ENCODE measurements at regions not wholly inside any gene's neighbourhood (a gene's known extent, or its start where the extent isn't known, plus 50 kb on each side); places are given as distances from the start of the nearest gene placed in this dataset.

GRCh38 chr2:19543663-19544383, 185.4 kb upstream of the OSR1 start:
- no peaks in the 10 kb centered on the region for H3K9me3 ChIP-seq (replicated peaks; ENCODE audit: insufficient read depth, low read length)
- H3K9ac ChIP-seq (ENCODE audit: low read length), result no peak overlapping the region
- TF ChIP-seq EZH2 (optimal IDR thresholded peaks at IDR 0.05; ENCODE audit: low read depth, low read length) (no peak), CTCF (IDR thresholded peaks at IDR 0.05; ENCODE audit: low read length) (no peak), EZH2phosphoT487 (IDR thresholded peaks at IDR 0.05; ENCODE audit: low read length) (no peak)
- no peaks in the 10 kb centered on the region for H3K27me3 ChIP-seq (replicated peaks; ENCODE audit: insufficient read depth, low read length)
- H4K20me1 ChIP-seq (ENCODE audit: insufficient read depth, low read length), result no peaks in the 10 kb centered on the region
- no peaks in the 10 kb centered on the region for H3K79me2 ChIP-seq (ENCODE audit: low read length)
- H2AFZ ChIP-seq (ENCODE audit: low read length), result no peak overlapping the region
- H3K4me3 ChIP-seq (ENCODE audit: low read length), result no peak overlapping the region
- no peaks in the 10 kb centered on the region for H3K36me3 ChIP-seq (replicated peaks; ENCODE audit: insufficient read depth, low read length)
- no peak overlapping the region for H3K4me2 ChIP-seq (ENCODE audit: low read depth, low read length)
- H3K9me2 ChIP-seq (replicated peaks; ENCODE audit: insufficient read depth, low read length), result no peaks in the 10 kb centered on the region
- no peak overlapping the region for H3K27ac ChIP-seq (ENCODE audit: low read length)
- no peak for DNase-seq
- H3K4me1 ChIP-seq (ENCODE audit: low read length), result 0 out of 2 replicates have a peak, but pooled peaks cover 4% of the 10 kb centered on the region
- H3F3A ChIP-seq (ENCODE audit: insufficient read depth, low read length), result peaks cover 6% of the 10 kb centered on the region; the same call in 1 of the 2 replicates

- H3K4me1 ChIP-seq (ENCODE audit: low read length), result 0 out of 2 replicates have a peak, but pooled peaks cover 4% of the 10 kb centered on the region
- H4K20me1 ChIP-seq (ENCODE audit: insufficient read depth, low read length), result no peaks in the 10 kb centered on the region
- no peak overlapping the region for H2AFZ ChIP-seq (ENCODE audit: low read length)
- H3K27me3 ChIP-seq (replicated peaks; ENCODE audit: insufficient read depth, low read length), result no peaks in the 10 kb centered on the region
- no peaks in the 10 kb centered on the region for H3K9me3 ChIP-seq (replicated peaks; ENCODE audit: insufficient read depth, low read length)
- no peaks in the 10 kb centered on the region for H3K79me2 ChIP-seq (ENCODE audit: low read length)
- no peak overlapping the region for H3K9ac ChIP-seq (ENCODE audit: low read length)
- no peak overlapping the region for H3K4me2 ChIP-seq (ENCODE audit: low read depth, low read length)
- H3K4me3 ChIP-seq (ENCODE audit: low read length), result no peak overlapping the region
- no peak for DNase-seq
- peaks cover 6% of the 10 kb centered on the region; the same call in 1 of the 2 replicates for H3F3A ChIP-seq (ENCODE audit: insufficient read depth, low read length)
- no peak overlapping the region for H3K27ac ChIP-seq (ENCODE audit: low read length)
- H3K9me2 ChIP-seq (replicated peaks; ENCODE audit: insufficient read depth, low read length), result no peaks in the 10 kb centered on the region
- H3K36me3 ChIP-seq (replicated peaks; ENCODE audit: insufficient read depth, low read length), result no peaks in the 10 kb centered on the region
- TF ChIP-seq CTCF (IDR thresholded peaks at IDR 0.05; ENCODE audit: low read length) (no peak), EZH2 (optimal IDR thresholded peaks at IDR 0.05; ENCODE audit: low read depth, low read length) (no peak), EZH2phosphoT487 (IDR thresholded peaks at IDR 0.05; ENCODE audit: low read length) (no peak)
These were observed 184.6 kb upstream of the OSR1 start for GRCh38 chr2:19542796-19543662.

GRCh38 chr2:19541884-19542283, 183.5 kb upstream of the OSR1 start:
- H3K27me3 ChIP-seq (replicated peaks; ENCODE audit: insufficient read depth, low read length), result no peaks in the 10 kb centered on the region
- H3K4me2 ChIP-seq (ENCODE audit: low read depth, low read length), result no peak overlapping the region
- no peak for DNase-seq

More at GRCh38 chr2:19541884-19542283, 183.5 kb upstream of the OSR1 start:
- no peak overlapping the region for H3K4me3 ChIP-seq (ENCODE audit: low read length)
- no peak overlapping the region for H2AFZ ChIP-seq (ENCODE audit: low read length)
- H3K9me3 ChIP-seq (replicated peaks; ENCODE audit: insufficient read depth, low read length), result no peaks in the 10 kb centered on the region
- H3F3A ChIP-seq (ENCODE audit: insufficient read depth, low read length), result peaks cover 6% of the 10 kb centered on the region; the same call in 1 of the 2 replicates
- H3K79me2 ChIP-seq (ENCODE audit: low read length), result no peaks in the 10 kb centered on the region
- no peak overlapping the region for H3K27ac ChIP-seq (ENCODE audit: low read length)
- H3K4me1 ChIP-seq (ENCODE audit: low read length), result 0 out of 2 replicates have a peak, but pooled peaks cover 4% of the 10 kb centered on the region
- H3K36me3 ChIP-seq (replicated peaks; ENCODE audit: insufficient read depth, low read length), result no peaks in the 10 kb centered on the region
- H3K9ac ChIP-seq (ENCODE audit: low read length), result no peak overlapping the region
- no peaks in the 10 kb centered on the region for H3K9me2 ChIP-seq (replicated peaks; ENCODE audit: insufficient read depth, low read length)
- no peaks in the 10 kb centered on the region for H4K20me1 ChIP-seq (ENCODE audit: insufficient read depth, low read length)
- no peak for TF ChIP-seq CTCF (IDR thresholded peaks at IDR 0.05; ENCODE audit: low read length)
- no peak for TF ChIP-seq EZH2phosphoT487 (IDR thresholded peaks at IDR 0.05; ENCODE audit: low read length)

All from MM.1S (cell line).